ENCODE measurements at regions not wholly inside any gene's neighbourhood (a gene's known extent, or its start where the extent isn't known, plus 50 kb on each side); places are given as distances from the start of the nearest gene placed in this dataset.
A peak's percentile ranks its signal among the peaks of the same experiment; 100 is the strongest.

DNA sequence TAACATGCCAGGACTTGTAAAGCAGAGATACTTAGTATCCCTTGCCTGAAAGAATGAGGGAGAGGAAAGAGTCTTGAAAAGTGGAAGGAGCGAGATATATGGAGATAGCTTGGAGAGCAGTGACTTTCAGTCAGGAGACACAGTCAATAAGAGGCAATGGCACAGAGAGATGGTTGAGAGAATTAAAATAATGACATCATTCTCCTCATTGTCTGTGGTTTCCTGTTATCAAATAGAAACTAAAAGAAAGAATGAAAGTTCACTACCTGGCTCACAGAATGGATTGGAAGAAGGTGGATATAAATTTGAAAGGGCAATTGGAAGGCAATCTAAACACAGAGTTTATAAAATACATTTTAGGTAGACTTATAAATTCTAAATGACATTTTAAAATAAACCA is 760.2 kb upstream of the AADAT start:
- H3K4me3 ChIP-seq (ENCODE audit: control insufficient read depth, low read depth, low read length): no peak overlapping the region
- DNase-seq (ENCODE audit: low read depth): no peak
- TF ChIP-seq, protein P1, sequence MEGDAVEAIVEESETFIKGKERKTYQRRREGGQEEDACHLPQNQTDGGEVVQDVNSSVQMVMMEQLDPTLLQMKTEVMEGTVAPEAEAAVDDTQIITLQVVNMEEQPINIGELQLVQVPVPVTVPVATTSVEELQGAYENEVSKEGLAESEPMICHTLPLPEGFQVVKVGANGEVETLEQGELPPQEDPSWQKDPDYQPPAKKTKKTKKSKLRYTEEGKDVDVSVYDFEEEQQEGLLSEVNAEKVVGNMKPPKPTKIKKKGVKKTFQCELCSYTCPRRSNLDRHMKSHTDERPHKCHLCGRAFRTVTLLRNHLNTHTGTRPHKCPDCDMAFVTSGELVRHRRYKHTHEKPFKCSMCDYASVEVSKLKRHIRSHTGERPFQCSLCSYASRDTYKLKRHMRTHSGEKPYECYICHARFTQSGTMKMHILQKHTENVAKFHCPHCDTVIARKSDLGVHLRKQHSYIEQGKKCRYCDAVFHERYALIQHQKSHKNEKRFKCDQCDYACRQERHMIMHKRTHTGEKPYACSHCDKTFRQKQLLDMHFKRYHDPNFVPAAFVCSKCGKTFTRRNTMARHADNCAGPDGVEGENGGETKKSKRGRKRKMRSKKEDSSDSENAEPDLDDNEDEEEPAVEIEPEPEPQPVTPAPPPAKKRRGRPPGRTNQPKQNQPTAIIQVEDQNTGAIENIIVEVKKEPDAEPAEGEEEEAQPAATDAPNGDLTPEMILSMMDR (conservative IDR thresholded peaks at IDR 0.05; ENCODE audit: control insufficient read depth, insufficient read depth, low read depth, low read length): no peak

DNA sequence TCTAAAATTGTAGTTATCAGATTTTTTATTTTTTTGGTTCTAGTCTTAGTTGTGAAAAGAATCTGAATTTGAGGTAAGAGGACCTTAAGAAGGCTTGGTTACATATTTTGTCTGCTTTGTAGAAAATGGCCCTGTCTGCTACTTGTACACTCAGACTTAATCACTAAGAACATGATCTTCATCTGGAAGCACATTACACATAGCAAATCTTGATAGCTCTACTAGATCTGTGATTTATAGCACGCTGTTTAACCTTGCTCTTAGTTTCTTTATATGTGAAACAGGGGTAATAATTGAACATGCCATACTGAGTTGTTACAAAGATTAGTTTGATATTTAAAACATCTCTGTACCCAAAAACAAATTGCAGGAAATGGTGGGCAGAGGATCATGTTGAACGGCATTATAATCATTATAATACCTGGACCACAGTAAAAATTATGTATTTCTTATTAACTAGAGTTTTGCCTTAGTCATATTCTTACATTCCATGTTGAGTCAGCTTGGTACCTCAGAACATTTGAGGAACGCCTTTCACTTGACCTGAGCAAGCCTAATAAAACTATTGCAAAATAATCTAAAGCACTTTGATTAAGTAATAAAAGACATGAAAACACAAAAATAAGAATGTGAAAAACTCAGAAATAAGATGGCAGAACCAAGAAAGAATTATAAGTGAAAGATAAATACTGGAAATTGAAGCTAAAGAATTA is 738.0 kb upstream of the AADAT start:
- H3K4me3 ChIP-seq (ENCODE audit: control insufficient read depth, low read depth, low read length): no peak overlapping the region
- TF ChIP-seq, protein P1 (conservative IDR thresholded peaks at IDR 0.05; ENCODE audit: control insufficient read depth, insufficient read depth, low read depth, low read length): no peak
- DNase-seq (ENCODE audit: low read depth): peak; percentile 39

DNA sequence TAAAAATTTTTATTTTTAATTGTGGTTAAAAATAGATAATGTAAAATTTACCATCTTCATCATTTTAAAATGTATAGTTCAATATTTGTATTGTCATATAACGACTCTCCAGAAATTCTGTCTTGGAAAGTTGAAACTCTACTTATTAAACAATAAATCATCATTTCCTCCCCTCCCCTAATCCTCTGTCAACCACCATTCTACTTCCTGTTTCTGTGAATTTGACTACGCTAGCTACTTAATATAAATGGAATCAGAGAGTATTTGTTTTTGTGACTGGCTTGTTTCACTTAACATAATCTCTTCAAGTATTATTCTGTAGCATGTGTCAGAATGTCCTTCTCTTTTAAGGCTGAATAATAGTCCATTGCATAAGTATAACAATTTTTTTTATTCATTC is 729.0 kb upstream of the AADAT start:
- DNase-seq (ENCODE audit: low read depth): no peak
- TF ChIP-seq, protein P1 (conservative IDR thresholded peaks at IDR 0.05; ENCODE audit: control insufficient read depth, insufficient read depth, low read depth, low read length): no peak
- H3K4me3 ChIP-seq (ENCODE audit: control insufficient read depth, low read depth, low read length): no peak overlapping the region

DNA sequence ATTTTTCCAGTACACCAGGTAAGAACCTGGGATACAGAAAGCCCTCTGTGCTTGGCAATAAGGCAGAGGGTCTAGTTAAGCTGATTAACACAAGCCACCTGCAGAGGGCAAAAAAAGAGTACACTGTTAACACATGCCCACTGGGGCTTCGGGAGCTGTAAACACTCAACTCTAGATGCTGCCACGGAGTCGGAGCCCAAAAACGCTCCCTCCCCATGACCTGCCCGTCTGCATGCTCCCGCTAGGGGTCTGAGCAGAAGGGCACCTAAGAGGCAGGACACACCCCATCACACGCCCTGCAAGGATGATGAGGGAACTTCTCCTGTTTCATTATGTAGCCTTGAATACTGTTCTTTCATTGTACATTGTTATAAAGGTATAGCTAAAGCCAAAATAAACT is 715.6 kb upstream of the AADAT start:
- TF ChIP-seq, protein P1 (conservative IDR thresholded peaks at IDR 0.05; ENCODE audit: control insufficient read depth, insufficient read depth, low read depth, low read length): no peak
- DNase-seq (ENCODE audit: low read depth): no peak
- H3K4me3 ChIP-seq (ENCODE audit: control insufficient read depth, low read depth, low read length): no peak overlapping the region

DNA sequence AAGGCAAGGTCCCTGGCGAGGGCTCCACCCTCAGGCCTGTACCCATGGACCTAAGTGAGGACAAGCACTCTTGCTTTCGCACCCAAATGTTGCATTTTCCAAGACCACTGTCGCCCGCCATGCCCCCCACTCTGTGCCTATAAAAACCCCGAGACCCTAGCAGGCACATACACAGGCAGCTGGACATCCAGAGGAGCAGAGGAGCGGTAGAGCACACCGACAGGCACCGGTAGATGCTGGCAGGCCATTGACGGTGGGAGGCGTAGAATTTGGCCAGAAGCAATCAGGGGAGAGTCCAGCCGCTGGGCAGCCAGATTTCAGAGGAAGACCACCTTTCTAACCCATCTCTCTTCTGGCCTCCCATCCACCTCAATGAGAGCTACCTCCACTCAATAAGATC is 715.2 kb upstream of the AADAT start:
- no peak for DNase-seq (ENCODE audit: low read depth)
- no peak overlapping the region for H3K4me3 ChIP-seq (ENCODE audit: control insufficient read depth, low read depth, low read length)
- TF ChIP-seq, protein P1 (conservative IDR thresholded peaks at IDR 0.05; ENCODE audit: control insufficient read depth, insufficient read depth, low read depth, low read length): no peak

DNA sequence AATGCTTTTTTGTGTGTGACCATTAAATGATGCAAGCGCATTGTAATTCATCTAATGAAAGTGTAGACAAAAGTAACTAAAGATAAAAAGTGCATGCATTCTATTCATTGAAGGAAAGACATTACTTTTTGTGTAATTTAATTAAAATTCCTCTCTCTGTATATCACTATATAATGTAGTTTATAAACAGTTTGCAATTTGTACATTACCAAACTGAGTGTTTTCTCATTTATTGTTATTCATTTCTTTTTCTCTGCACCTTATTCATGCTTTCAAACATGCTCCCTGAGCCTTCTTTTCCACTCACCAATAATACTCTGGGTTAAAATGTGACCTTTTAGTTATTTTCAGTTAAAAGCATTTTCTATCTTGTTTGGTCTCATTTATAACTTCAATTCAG is 713.7 kb upstream of the AADAT start:
- DNase-seq (ENCODE audit: low read depth): no peak
- TF ChIP-seq, protein P1 (conservative IDR thresholded peaks at IDR 0.05; ENCODE audit: control insufficient read depth, insufficient read depth, low read depth, low read length): no peak
- no peak overlapping the region for H3K4me3 ChIP-seq (ENCODE audit: control insufficient read depth, low read depth, low read length)

DNA sequence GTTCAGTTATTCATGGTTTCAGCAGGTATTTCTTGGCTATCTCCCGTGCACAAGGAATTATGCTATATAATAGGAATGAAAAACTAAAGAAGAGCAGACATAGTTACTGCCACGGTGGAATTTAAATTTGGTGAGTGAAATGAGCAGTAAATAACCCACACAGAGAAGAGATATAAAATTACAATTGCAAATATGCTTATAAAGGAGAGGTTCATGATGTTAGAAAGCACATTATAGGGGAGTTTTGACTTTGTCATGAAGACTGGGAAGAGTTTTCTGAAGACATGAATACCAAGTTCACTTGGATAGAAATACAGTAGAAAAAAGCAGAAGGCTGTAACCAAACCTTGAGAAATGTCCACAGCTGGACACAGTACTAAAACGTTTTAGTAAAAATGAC is 712.0 kb upstream of the AADAT start:
- DNase-seq (ENCODE audit: low read depth): no peak
- H3K4me3 ChIP-seq (ENCODE audit: control insufficient read depth, low read depth, low read length): no peak overlapping the region
- TF ChIP-seq, protein P1 (conservative IDR thresholded peaks at IDR 0.05; ENCODE audit: control insufficient read depth, insufficient read depth, low read depth, low read length): no peak
